CD4-positive, alpha-beta T cell treated with Interleukin-2 at 100 ng/mL for 4 hours (primary cell): ENCODE measurements at regions not wholly inside any gene's neighbourhood (a gene's known extent, or its start where the extent isn't known, plus 50 kb on each side); places are given as distances from the start of the nearest gene placed in this dataset.

Source experiments
- DNase-seq: peaks from one replicate; pipeline ENCODE4 v3.0.0-alpha.2; 2020; ENCODE audit warnings: low spot score

DNA sequence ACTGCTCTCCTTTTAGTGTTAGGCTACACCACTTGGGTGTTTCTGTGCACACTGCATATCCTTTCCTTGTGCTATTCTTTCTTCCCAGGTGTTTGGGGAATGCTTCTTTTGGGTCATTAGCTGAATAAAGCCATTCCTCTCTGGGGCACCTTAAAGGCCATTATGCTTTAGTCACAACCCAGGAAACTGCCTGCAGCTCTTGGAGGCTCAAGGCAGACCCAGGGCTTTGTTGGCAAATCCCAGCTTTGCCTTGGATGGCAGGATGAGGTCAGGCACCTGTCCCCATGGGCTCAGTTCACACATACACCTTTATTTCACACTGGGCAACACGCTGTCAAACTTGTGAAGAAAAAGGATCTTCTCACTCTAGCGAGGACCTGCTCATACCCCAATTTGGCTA is 460.6 kb downstream of the CCSER2 start:
- no peak for DNase-seq

DNA sequence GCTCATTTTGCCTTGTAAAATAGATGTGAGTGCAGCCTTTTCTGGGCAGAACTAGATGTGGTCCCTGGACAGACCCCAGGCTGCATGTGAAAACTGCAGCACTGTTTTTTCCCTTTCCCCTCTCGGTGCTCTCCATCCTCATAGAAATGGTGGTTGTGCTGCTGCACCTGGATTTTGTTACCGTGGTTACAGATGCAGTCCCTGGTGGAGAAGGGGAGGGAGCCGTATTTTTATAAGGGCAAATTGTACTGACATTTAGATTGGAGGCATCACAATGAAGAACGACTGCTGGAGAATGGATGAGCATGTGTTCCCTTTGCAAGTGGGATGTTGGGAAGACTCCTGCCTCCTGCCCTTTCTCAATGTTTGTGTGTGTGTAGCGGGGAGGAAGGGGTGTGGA is 469.9 kb downstream of the CCSER2 start:
- no peak for DNase-seq

DNA sequence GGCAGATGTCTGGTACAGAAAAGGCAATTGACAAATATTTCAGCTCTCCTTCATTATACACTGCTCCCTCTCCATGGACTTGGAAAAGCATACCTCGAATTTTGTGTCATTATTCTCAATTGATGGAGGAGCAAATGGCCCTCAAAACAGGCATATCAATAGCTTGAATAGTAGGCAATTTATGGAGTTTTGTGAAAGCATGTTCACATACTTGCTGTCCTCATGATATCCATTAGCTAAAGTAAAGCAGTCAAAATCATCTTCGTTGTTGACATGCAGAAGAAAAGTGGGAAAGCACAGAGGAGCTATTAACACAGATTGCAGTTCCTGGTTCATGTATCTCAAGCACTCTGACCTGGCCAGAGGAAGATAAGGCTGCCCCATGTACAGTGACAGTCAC is 472.8 kb downstream of the CCSER2 start:
- no peak for DNase-seq

DNA sequence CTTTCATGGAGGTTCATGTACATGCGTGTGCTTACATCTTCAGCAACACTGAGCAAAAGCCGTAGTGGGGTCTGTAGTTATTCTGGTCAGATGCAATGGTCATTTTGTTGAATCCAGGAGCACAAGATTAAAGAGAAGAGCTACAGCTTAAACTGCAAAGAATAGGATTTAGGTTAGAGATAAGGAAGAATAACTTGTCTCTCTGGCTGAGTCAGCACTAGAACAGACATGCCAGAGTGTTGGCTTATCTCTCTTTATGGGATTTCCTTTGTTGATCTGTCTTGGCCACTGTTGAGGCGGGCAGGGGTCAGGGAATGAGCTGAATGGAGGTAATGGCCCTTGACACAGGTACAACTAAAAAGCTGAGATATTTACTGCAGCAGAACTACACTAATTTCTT is 473.5 kb downstream of the CCSER2 start:
- DNase-seq = no peak

DNA sequence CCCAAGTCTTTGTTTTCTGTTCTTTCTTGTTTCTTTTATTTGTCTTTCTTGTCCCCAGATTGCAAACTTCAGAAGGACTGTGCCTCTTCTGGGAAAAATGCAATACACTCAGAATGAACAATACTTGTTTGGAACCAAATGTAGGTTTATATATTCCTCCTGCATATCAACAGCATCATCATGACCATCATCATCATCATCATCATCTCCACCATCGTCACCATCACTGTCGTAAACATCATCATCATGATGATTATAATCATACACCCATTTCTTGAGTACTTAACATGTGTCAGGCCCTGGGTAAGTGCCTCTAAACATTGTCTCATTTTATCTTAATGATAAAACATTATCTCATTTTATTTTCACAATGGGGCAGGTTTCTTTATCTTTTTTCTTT is 476.8 kb downstream of the CCSER2 start:
- no peak for DNase-seq

DNA sequence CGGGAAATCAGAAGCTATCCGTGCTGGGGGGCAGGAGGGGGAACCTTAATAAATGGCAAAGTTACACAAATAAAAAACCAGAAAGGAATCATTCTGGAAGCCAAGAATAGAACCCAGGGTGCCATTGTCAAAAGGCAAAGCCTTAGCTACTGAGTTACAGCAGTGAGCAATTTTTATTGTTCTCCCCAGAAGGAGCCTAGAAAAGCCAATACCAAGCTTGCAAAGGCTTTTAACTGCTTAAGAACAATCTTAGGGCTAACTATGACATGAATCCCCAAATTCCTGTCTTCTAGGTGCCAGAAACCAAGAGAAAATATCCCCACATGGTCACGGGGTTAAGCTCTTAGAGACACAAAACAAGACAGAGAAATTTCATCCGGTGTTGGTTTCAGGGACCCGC is 482.7 kb downstream of the CCSER2 start:
- DNase-seq = no peak

DNA sequence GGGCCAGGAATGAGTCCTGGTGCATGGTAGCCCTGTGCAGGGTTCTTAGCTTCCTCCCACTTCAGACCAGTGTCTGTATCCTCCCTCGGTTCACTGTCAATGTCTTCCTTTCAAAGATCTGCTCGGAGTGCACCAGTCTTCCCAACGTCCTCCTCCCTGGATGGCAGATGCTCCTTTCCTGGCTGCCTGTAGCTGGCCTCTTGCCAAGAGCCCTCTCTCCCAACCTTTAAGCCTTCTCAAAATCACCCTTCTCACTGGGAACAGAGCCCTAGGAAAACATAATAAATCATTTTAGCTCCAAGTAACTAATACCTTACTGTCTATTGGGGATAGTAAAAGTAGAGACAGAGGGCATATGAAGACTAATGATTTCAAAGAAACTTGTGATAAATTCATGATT is 490.6 kb downstream of the CCSER2 start:
- no peak for DNase-seq

DNA sequence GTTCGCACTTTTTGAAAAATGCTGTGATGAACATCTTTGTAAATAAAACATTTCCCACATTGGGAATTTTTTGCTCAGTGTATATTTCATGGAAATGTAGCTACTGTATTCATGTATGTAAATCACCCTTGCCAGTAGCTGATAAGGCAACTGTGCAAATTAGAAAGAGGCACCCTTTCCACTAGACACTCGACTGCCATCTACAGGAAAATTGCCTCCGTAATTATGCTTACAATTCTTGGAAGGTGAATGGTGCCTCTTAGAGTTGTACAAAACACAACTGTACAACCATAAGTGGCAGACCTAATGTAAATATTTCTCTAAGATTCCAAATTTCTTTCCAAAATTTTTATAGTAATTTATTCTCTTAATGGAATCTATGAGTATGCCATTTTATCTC is 491.7 kb downstream of the CCSER2 start:
- no peak for DNase-seq

DNA sequence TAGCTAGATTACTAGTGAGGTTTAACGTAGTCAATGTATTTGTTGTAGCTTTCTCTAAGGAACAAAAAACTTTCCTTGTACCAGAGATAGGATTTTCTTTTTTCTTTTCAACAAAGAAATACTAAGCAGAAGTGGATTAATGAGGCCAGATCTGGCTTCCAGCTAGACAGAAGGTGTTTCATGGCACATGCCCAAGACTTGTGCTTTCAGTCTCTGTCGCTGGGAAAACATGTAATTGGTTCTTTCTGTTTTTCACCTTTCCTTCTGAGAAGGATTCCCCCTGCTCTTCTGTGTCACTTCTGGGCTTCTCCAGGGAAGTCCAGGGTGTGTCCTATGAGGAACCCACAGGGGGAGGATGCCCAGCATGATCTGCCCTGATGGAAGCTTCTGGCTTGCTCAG is 492.2 kb downstream of the CCSER2 start:
- DNase-seq = no peak

DNA sequence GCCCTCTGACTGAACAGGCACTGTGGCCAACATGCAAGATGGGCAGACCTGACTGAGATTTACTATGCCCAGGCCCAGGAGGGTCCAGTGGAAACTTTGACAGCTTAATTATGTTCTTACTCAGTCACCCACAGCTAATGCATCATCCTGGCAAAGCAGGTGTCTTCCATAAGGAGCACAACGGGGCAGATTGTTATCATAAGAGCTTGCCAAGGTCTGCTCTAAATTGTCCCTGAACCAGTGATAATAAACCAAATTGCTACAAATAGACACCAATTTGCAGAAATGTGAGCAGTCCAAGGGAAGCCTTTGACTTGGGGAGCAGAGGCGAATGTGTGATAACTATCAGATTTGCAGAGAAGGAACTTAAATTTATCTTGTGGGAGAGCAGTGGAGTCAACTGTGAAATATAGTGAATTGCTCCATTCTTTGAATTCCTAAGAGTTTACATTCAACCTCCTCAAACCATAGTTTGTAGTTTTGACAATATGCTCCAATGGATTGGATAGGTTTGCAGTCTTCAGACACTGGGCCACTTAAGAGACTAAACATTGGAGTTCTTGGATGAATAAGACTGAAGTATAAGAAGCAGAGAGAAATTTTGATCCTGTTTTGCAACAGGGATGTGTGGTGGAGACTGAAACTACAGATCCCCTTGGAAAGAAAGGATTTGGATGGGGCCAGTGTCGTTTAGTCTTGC is 494.7 kb downstream of the CCSER2 start:
- no peak for DNase-seq

DNA sequence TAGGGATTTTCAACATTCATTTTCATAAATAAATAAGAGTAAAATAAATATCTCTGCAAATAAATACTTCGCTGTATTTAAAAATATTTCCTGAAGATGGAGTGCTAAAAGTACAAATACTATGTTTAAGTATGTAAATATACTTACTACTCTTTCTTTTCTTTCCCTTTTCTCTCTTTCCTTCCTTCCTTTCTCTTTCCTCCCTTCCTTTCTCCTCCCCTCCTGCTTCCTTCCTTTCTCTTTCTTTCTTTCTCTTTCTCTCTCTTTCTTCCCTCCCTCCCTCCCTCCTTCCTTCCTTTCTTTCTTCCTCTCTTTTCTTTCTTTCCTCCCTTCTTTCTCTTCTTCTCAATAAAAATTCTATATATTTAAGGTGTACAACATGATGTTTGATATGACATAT is 496.1 kb downstream of the CCSER2 start:
- DNase-seq = no peak

DNA sequence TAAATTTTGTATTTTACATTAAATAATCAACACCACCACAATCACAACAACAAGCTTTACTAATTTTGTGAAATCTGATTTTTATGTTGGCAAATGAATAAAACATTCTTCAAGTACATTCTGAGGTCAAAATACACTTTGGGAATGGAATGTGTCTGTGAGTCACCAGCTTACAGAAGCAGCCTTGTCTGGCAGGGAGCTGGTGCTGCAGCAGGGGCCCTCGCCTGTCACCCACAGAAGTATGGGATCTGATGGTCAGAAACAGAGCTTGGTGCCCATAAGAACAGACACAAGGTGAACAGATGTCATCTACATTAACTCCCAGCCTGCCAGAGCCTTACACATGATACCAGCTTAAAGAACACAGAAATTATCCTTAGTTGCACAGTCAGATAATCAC is 496.9 kb downstream of the CCSER2 start:
- DNase-seq = no peak

DNA sequence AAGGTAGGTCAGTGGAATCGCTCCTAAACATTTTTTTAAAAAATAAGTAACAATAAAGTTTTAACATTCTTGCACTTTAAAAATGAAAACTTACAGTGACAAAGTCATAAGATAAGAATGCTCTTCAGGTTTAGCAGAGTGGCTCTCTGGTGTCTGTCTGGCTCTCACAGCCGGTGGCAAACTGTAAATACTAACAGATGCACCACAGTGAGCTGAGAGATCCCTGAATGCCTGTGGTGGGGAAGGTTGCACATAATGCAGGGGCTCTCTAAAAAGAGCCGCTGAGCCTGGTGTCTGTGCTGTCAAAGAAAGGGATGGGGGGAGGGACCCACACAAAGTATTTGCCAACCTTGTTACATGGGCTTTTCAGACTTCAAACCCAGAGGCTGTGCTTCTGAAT is 498.3 kb downstream of the CCSER2 start:
- DNase-seq = no peak

DNA sequence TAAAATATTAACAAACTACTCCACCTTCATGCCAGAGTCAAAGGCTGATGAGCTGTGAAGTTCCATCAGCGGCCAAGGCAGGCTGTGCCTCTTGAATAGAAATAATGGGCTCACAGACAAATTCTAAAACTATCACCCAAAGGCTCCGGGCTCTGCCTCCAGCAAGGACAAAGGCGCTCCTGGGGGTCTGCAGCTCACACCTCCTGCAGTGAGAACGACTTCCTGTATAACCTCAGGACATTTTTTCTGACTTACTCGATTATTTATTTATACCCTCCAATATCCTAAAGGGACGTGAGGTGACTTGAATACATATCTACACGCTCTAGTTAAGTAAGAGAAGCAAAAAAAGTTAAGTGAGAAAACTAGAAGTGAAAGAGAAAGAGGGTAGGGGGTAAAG is 500.7 kb downstream of the CCSER2 start:
- DNase-seq = no peak

DNA sequence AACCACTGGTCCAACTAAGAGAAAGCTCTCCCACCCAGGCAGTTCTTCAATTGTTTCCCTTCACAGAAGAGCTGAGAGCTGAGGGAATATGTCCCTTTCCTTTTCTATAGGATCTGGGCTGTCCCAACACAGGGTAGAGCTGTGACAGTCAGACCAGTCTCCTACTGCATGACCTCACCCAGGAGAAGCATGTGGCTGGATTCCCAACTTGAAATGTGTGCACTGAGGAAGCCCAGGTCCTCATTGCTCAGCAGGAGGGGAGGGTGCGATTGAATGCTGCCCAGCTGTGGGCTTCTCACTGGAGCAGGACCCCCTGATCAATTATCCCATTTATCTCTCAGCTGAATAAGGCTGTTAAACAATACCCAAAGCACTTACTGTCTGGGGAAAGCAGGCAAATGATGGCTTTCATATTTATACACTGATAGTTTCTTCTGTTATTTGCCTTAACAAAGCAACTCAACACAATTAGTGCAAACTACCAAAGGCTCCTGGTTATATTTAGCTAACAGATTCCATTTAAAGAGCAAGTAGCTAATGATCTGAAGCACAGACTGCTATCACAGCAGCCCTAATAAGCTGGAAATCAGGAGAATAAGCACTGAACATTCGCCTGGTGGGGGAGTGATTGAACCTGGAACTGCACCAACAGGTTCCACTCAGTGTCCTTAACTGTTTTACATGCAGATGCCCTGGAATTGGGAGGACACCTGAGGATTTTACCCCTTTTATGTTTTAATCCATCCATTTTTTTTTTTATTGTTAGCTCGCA is 508.8 kb downstream of the CCSER2 start:
- DNase-seq = no peak

DNA sequence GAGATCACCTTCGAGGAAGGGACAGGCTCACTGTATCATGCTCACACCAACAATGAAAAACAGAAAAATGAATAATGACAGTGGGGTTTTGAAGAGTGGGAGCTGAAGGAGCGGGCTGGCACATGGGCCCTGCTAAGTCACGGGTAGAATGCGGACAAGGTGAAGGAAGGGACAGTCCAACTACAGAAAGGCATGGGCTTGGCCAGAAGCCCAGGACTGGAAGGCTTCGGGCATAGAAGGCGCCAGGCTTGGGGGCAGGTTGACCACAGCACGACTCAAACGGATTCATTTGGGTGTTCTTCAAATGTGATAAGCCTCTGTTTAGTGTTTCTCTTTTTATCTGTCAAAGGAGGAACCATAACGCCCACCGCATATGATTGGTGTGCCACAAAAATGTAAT is 509.5 kb downstream of the CCSER2 start:
- DNase-seq = no peak

DNA sequence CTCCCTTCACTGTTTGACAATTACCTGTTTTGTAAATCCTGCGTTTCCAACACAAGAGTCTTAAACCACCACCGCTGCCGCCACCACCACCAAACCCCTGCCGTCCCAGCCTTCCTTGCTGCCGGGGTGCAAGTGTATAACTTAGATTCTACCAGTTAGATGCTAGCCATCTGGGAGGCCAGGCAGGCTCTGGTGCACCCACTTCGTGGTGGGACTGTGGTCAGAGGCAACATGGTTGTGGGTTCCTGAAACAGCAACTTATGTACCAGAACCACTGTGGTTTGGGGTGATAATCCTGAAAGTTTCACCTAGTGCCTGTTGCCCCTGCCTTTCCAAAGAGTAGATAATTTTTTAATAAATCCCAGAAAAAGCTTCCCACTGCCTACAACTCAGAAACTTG is 510.5 kb downstream of the CCSER2 start:
- no peak for DNase-seq

DNA sequence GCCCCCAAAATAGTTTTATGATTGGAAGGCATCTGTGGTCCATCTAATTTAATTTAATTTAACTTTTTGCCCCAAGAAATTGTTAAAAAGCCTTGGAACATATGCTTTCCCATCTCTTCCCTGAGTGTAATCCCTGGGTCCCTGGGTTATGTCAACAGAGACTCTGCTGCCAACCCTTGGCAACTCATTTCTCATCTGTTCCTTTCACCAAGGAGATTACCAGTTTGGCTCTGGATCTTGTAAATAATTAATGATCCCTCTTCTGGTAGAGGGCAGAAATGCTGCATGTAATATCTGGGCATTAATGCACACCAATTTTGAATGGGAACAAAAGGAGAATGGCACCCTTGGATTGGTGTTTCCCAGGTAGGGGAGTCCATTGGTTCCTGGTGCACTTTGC is 514.2 kb downstream of the CCSER2 start:
- no peak for DNase-seq

DNA sequence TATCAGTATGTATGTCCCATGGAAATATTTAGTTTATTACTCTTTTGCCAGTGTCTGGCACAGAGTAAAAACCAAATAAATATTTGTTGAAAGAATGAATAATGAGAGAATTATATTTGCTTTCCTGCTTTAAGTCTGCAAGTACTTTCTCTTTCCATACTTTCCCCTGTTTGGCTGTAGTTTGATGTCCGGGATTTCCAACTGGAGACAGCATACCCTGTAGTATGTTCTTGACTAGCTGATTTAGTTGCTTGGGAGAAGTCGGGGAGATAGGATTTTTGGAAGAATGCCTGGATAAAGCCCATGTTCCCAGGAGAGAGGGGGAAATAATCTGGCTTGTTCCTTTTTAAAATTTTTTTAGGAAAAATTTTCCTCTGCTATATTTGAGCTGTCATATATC is 516.1 kb downstream of the CCSER2 start:
- no peak for DNase-seq

DNA sequence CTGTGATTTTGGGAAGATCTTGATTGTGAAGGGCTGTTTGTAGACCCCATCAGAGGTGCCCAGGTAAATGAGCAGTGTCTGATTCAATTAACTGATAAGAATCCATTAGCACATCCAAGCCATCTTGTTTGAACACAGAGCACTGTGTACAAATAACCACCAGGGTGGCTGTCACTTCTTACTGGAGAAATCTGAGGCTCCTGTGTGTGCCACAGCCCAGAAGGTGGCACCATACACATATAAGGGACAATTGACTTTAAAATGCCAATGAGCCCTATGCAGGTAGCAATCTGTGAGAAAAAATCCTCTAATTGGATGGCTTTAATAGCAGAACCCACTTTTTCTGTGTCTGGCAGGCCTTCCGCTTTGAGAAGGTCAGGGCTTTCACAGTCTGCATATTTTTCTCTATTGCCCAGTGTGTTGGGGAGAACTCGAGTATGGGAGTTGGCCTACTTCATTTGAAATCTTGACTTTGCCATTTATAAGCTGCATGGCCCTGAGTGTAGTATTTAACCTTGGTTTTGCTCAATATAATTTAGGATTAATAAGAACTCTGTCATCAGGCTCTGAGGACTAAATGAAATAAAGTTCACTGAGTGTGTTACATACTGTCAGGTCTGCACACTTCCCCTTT is 517.4 kb downstream of the CCSER2 start:
- no peak for DNase-seq

DNA sequence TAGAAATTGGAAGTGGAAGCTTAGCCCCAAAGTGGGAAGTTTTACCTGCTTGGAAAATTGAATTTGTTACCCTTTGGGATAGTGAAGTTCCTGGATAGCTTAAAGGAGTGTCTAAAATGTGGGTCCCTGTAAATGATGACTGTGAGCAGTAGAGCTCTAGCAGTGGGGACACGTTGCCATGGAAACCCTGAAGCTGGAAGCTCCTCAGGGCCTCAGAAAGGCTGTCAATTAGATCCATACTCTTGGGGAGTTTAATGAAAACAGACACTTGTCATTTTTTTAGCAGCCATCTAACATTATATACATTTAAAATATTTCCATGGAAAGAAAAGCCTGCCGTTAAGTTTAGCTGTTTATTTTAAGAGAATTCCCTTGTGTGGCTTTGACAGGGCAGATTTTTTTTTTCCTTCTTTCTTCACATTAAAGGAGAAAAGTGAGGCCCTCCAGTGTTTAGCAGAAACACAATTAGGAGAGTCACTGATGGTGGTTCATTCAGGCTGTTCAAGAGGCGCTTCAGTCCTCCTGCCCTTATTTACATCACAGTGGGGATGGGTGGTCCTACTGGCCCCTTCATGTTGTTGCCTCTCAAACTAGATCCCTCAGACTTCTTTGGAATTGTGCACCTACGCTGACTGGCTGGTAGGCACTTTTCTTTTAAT is 518.4 kb downstream of the CCSER2 start:
- no peak for DNase-seq

DNA sequence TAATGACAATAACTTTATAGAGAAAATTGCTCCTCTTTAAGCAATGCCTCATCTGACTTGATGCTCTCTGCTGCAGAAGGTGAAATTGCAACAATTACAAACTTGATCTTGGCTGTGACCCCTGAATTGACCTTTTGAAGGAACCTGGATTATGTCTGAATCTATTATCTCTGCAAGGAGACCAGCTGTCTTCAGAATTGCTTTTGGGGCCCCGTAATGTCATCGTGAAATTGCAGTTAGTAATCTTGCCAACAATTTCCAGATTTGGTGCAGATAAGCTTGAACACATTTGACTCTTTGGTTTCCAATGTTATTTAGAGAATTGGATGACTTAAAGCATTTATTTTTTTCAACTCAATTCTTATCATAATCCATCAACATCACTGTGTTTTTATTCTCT is 520.6 kb downstream of the CCSER2 start:
- DNase-seq = no peak

DNA sequence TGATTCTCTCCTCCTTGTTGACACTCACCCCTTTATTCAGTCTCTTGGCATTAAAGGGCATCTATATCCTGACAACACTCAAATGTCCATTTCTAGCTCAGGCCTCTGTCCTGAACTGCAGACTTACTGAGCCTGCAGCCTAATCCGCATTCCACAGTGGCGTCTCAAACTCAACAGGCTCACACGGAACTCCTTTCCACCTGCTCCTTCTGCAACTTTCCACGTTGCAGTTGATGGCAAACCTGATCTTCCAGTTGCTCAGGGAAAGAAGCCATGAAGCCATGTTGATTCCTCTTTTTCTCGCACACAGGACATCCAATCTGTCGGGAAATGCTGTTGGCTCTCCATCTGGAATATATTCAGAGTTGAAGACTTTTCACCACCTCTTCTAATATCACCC is 522.4 kb downstream of the CCSER2 start:
- DNase-seq = no peak
